Glutamatergic neuron (in vitro differentiated cells): ENCODE measurements at regions not wholly inside any gene's neighbourhood (a gene's known extent, or its start where the extent isn't known, plus 50 kb on each side); places are given as distances from the start of the nearest gene placed in this dataset.

Experiments used
- DNase-seq: peaks from one replicate; pipeline ENCODE4 v3.0.0; 2022
- H3K27ac Mint-ChIP-seq: one replicate; pipeline ENCODE4 v1.8.0; 2020; ENCODE audit warnings: mild to moderate bottlenecking, mixed read lengths, inconsistent platforms; ENCODE audit not compliant: unreplicated experiment
- H3K27me3 Mint-ChIP-seq: one replicate; pipeline ENCODE4 v1.8.0; 2020; ENCODE audit warnings: mild to moderate bottlenecking, moderate library complexity, mixed read lengths, inconsistent platforms; ENCODE audit not compliant: unreplicated experiment
- H3K36me3 Mint-ChIP-seq: one replicate; pipeline ENCODE4 v1.8.0; 2020; ENCODE audit warnings: mild to moderate bottlenecking, mixed read lengths, inconsistent platforms; ENCODE audit not compliant: unreplicated experiment
- H3K4me1 Mint-ChIP-seq: one replicate; pipeline ENCODE4 v1.8.0; 2020; ENCODE audit warnings: mild to moderate bottlenecking, low read depth, mixed read lengths, inconsistent platforms; ENCODE audit not compliant: unreplicated experiment
- H3K4me3 Mint-ChIP-seq: one replicate; pipeline ENCODE4 v1.8.0; 2020; ENCODE audit warnings: mild to moderate bottlenecking, mixed read lengths, inconsistent platforms; ENCODE audit not compliant: unreplicated experiment
- H3K9me3 Mint-ChIP-seq: one replicate; pipeline ENCODE4 v1.8.0; 2020; ENCODE audit warnings: mild to moderate bottlenecking, moderate library complexity, mixed read lengths, inconsistent platforms; ENCODE audit not compliant: unreplicated experiment
- CTCF ChIP-seq: fragments of 200-600 bp; sonication (generic); IDR thresholded peaks from one replicate; pipeline ENCODE4 v1.5.0; 2021; ENCODE audit not compliant: partially characterized antibody, unreplicated experiment

- no peaks in the 10 kb centered on the region for H3K36me3 Mint-ChIP-seq
- H3K27me3 Mint-ChIP-seq, result no peaks in the 10 kb centered on the region
- no peak overlapping the region for H3K27ac Mint-ChIP-seq
- TF ChIP-seq CTCF, result no peak
- H3K4me3 Mint-ChIP-seq, result no peak overlapping the region
- H3K4me1 Mint-ChIP-seq, result no peaks in the 10 kb centered on the region
- no peaks in the 10 kb centered on the region for H3K9me3 Mint-ChIP-seq
- no peak for DNase-seq
Observed at GRCh38 chr6:113739041-113739655, 118.0 kb upstream of the MARCKS start.

- no peak for TF ChIP-seq CTCF
- H3K27ac Mint-ChIP-seq, result no peak overlapping the region
- H3K27me3 Mint-ChIP-seq, result no peaks in the 10 kb centered on the region
- no peak overlapping the region for H3K4me3 Mint-ChIP-seq
- no peak for DNase-seq
- H3K36me3 Mint-ChIP-seq, result no peaks in the 10 kb centered on the region
- no peaks in the 10 kb centered on the region for H3K9me3 Mint-ChIP-seq
- no peaks in the 10 kb centered on the region for H3K4me1 Mint-ChIP-seq
Observed at GRCh38 chr6:113741651-113742050, 115.5 kb upstream of the MARCKS start.

- no peaks in the 10 kb centered on the region for H3K27me3 Mint-ChIP-seq
- H3K36me3 Mint-ChIP-seq, result no peaks in the 10 kb centered on the region
- TF ChIP-seq CTCF, result no peak
- DNase-seq, result no peak
- no peak overlapping the region for H3K4me3 Mint-ChIP-seq
- no peaks in the 10 kb centered on the region for H3K9me3 Mint-ChIP-seq
- no peak overlapping the region for H3K27ac Mint-ChIP-seq
- H3K4me1 Mint-ChIP-seq, result no peaks in the 10 kb centered on the region
Observed at GRCh38 chr6:113742342-113742741, 114.8 kb upstream of the MARCKS start.

- no peaks in the 10 kb centered on the region for H3K27me3 Mint-ChIP-seq
- no peaks in the 10 kb centered on the region for H3K4me1 Mint-ChIP-seq
- H3K27ac Mint-ChIP-seq, result no peak overlapping the region
- no peaks in the 10 kb centered on the region for H3K36me3 Mint-ChIP-seq
- H3K4me3 Mint-ChIP-seq, result no peak overlapping the region
- H3K9me3 Mint-ChIP-seq, result no peaks in the 10 kb centered on the region
- TF ChIP-seq CTCF, result no peak
- no peak for DNase-seq
Observed at GRCh38 chr6:113744861-113745260, 112.3 kb upstream of the MARCKS start.

- Mint-ChIP-seq H3K27ac (no peak overlapping the region), H3K4me1 (no peaks in the 10 kb centered on the region), H3K4me3 (no peak overlapping the region), H3K9me3 (no peaks in the 10 kb centered on the region), H3K36me3 (no peaks in the 10 kb centered on the region), H3K27me3 (peaks cover 1% of the 10 kb centered on the region)
- TF ChIP-seq CTCF, result no peak
- DNase-seq, result no peak
Observed at GRCh38 chr6:113750151-113750855, 106.8 kb upstream of the MARCKS start.
